Endothelial cell of umbilical vein (primary cell): ENCODE measurements at regions not wholly inside any gene's neighbourhood (a gene's known extent, or its start where the extent isn't known, plus 50 kb on each side); places are given as distances from the start of the nearest gene placed in this dataset.

Experiments used
- BruUV-seq: library from RNA; stranded (reverse); fragments of 400-500 nt; replicated peaks from 2 replicates; lab custom pipeline; 2021; lab: Mats Ljungman, UMichigan
- CTCF ChIA-PET: fragments of 300-600, 350-600 bp; sonication (Branson Sonifier 250); formaldehyde crosslinking; loops from one replicate; lab custom pipeline; 2021; ENCODE audit warnings: antibody characterized with exemption, inconsistent platforms; lab: Charles Lee
- POLR2A ChIA-PET: fragments of 300-600, 350-600 bp; sonication (Branson Sonifier 250); formaldehyde crosslinking; loops from one replicate; lab custom pipeline; 2021; ENCODE audit warnings: antibody characterized with exemption, inconsistent platforms; lab: Charles Lee
- DNase-seq: peaks from one replicate; pipeline ENCODE4 v3.0.0-alpha.2; 2011; ENCODE audit warnings: low read depth, low spot score
- FAIRE-seq: peaks from 2 replicates; lab custom pipeline; 2011; peaks lifted over from hg19 to GRCh38; lab: Jason Lieb, UNC
- H2AFZ ChIP-seq: 2 replicates; pipeline ENCODE4 v1.6.0; 2012; ENCODE audit warnings: low read depth, low read length, control low read depth, inconsistent platforms
- H3K27ac ChIP-seq: 2 replicates; pipeline ENCODE4 v1.5.1; 2011; ENCODE audit warnings: low read depth, mild to moderate bottlenecking, control low read depth, low read length, moderate library complexity; ENCODE audit not compliant: insufficient read depth
- H3K27me3 ChIP-seq, 2 experiments: 2 replicates each; pipeline versions ENCODE4 v1.6.0 to v1.6.1; 2011; ENCODE audit warnings: low read length in 2 of 2, mixed read lengths in 1 of 2; ENCODE audit not compliant: control insufficient read depth in 2 of 2, insufficient read depth in 2 of 2
- H3K36me3 ChIP-seq, 2 experiments: 2 replicates in 1 of 2; 3 replicates in 1 of 2; pipeline ENCODE4 v1.5.1; 2011; ENCODE audit warnings: low read length in 2 of 2, mild to moderate bottlenecking in 1 of 2, moderate library complexity in 1 of 2; ENCODE audit not compliant: control insufficient read depth in 2 of 2, insufficient read depth in 2 of 2; ENCODE audit errors: extremely low read depth in 1 of 2
- H3K4me1 ChIP-seq: 3 replicates; pipeline ENCODE4 v1.5.1; 2011; ENCODE audit warnings: mild to moderate bottlenecking, low read length; ENCODE audit not compliant: control insufficient read depth, insufficient read depth; ENCODE audit errors: extremely low read depth
- H3K4me2 ChIP-seq: 2 replicates; pipeline ENCODE4 v1.6.1; 2011; ENCODE audit warnings: low read length, control low read depth, mixed read lengths; ENCODE audit not compliant: insufficient read depth
- H3K4me3 ChIP-seq, 3 experiments: fragments of 200-600 bp in 1 of 3; sonication (generic), shearing (Covaris generic) in 1 of 3; replicated peaks in 1 of 3; 2 replicates each; pipeline ENCODE4 v1.5.1; 2011 to 2016; ENCODE audit warnings: control low read depth in 3 of 3, low read length in 3 of 3, mild to moderate bottlenecking in 2 of 3, inconsistent platforms in 1 of 3, low read depth in 1 of 3, moderate library complexity in 1 of 3; ENCODE audit not compliant: insufficient read depth in 1 of 3
- H3K79me2 ChIP-seq: 2 replicates; pipeline ENCODE4 v1.6.0; 2012; ENCODE audit warnings: low read length, inconsistent platforms; ENCODE audit not compliant: control insufficient read depth, insufficient read depth
- H3K9ac ChIP-seq: replicated peaks from 2 replicates; pipeline ENCODE3; 2011; ENCODE audit warnings: low read length, control low read depth; ENCODE audit not compliant: insufficient read depth; ENCODE audit errors: extremely low read depth
- H3K9me1 ChIP-seq: replicated peaks from 3 replicates; pipeline ENCODE4 v1.6.0; 2011; ENCODE audit warnings: mild to moderate bottlenecking, low read length; ENCODE audit not compliant: control insufficient read depth, insufficient read depth; ENCODE audit errors: extremely low read depth
- H3K9me3 ChIP-seq: replicated peaks from 2 replicates; pipeline ENCODE4 v1.5.1; 2012; ENCODE audit warnings: low read length, inconsistent platforms; ENCODE audit not compliant: control insufficient read depth, insufficient read depth
- H4K20me1 ChIP-seq: replicated peaks from 2 replicates; pipeline ENCODE3; 2011; ENCODE audit warnings: mild to moderate bottlenecking, low read length; ENCODE audit not compliant: control insufficient read depth, insufficient read depth; ENCODE audit errors: extremely low read depth
- EZH2 ChIP-seq: IDR thresholded peaks from 2 replicates; pipeline ENCODE4 v1.6.1; 2012; ENCODE audit warnings: borderline replicate concordance, low read depth, mild to moderate bottlenecking, moderate library complexity, low read length, inconsistent platforms; ENCODE audit not compliant: severe bottlenecking
- FOS ChIP-seq: IDR thresholded peaks from 2 replicates; pipeline ENCODE4 v1.6.1; 2011; ENCODE audit warnings: mild to moderate bottlenecking, low read length, moderate library complexity, borderline replicate concordance; ENCODE audit not compliant: insufficient read depth
- GATA2 ChIP-seq: IDR thresholded peaks from 2 replicates; pipeline ENCODE4 v1.7.0; 2011; ENCODE audit warnings: low read depth, mild to moderate bottlenecking, moderate library complexity, mixed read lengths, low read length; ENCODE audit not compliant: insufficient read length, insufficient read depth
- JUN ChIP-seq: IDR thresholded peaks from 2 replicates; pipeline ENCODE4 v1.6.1; 2011; ENCODE audit warnings: borderline replicate concordance, low read depth; ENCODE audit not compliant: insufficient read length, insufficient read depth
- MAX ChIP-seq: IDR thresholded peaks from 2 replicates; pipeline ENCODE4 v1.6.1; 2011; ENCODE audit not compliant: insufficient read depth, insufficient read length
- MYC ChIP-seq: IDR thresholded peaks from one replicate; pipeline ENCODE4 v1.6.1; 2011; ENCODE audit warnings: mild to moderate bottlenecking, low read depth, low read length
- POLR2A ChIP-seq: IDR thresholded peaks from 2 replicates; pipeline ENCODE4 v1.6.1; 2012; ENCODE audit warnings: low read depth, mild to moderate bottlenecking, control low read depth, low read length
- POLR2AphosphoS5 ChIP-seq: IDR thresholded peaks from 2 replicates; pipeline ENCODE4 v1.6.1; 2012; ENCODE audit warnings: low read depth, mild to moderate bottlenecking, control low read depth, low read length, moderate library complexity; ENCODE audit not compliant: insufficient read depth
- dilution Hi-C: fragments of 300-500 bp; cut with MboI; formaldehyde crosslinking; loops from one replicate; pipeline ENCODE4 v1.15.0; 2019; ENCODE audit warnings: low sequenced_read_pairs; ENCODE audit not compliant: extremely low pct_ligation_motif_present
- intact Hi-C: fragments of 100-400 bp; cut with micrococcal nuclease; formaldehyde crosslinking; loops from one replicate; pipeline ENCODE4 v1.10.0; 2022
- TF ChIP-seq, protein P1 (sequence below), 2 donors: IDR thresholded peaks; 1 replicate in 1 of 2; 2 replicates in 1 of 2; pipeline ENCODE4 v1.5.1; 2011; ENCODE audit warnings: low read length in 2 of 2, mild to moderate bottlenecking in 2 of 2, moderate library complexity in 2 of 2, control low read depth in 1 of 2, inconsistent platforms in 1 of 2, low read depth in 1 of 2; ENCODE audit not compliant: insufficient read depth in 1 of 2; ENCODE audit errors: extremely low read depth in 1 of 2

GRCh38 chr6:82761674-82762345 lies 303.8 kb downstream of the UBE3D start:
- H3K9ac ChIP-seq, result no peak overlapping the region
- CTCF ChIA-PET, result interaction anchor here (0.7 kb wide), 1 partner anchor 61 kb away, joined by 3 read pairs; no protein-coding TSS in a partner anchor
- DNase-seq (no peak), FAIRE-seq (no peak)
- POLR2A ChIA-PET, result no interaction called here
- H3K79me2 ChIP-seq, result no peaks in the 10 kb centered on the region
- no peak overlapping the region for H3K4me2 ChIP-seq
- intact Hi-C loops, result no loop called here
- H4K20me1 ChIP-seq, result no peaks in the 10 kb centered on the region
- H3K27ac ChIP-seq, result no peak overlapping the region
- no peak overlapping the region for H2AFZ ChIP-seq
- H3K36me3 ChIP-seq, result no peaks in the 10 kb centered on the region
- H3K27me3 ChIP-seq, result no peaks in the 10 kb centered on the region
- TF ChIP-seq EZH2, result no peak
- TF ChIP-seq, protein P1, sequence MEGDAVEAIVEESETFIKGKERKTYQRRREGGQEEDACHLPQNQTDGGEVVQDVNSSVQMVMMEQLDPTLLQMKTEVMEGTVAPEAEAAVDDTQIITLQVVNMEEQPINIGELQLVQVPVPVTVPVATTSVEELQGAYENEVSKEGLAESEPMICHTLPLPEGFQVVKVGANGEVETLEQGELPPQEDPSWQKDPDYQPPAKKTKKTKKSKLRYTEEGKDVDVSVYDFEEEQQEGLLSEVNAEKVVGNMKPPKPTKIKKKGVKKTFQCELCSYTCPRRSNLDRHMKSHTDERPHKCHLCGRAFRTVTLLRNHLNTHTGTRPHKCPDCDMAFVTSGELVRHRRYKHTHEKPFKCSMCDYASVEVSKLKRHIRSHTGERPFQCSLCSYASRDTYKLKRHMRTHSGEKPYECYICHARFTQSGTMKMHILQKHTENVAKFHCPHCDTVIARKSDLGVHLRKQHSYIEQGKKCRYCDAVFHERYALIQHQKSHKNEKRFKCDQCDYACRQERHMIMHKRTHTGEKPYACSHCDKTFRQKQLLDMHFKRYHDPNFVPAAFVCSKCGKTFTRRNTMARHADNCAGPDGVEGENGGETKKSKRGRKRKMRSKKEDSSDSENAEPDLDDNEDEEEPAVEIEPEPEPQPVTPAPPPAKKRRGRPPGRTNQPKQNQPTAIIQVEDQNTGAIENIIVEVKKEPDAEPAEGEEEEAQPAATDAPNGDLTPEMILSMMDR (IDR thresholded peaks at IDR 0.05; ENCODE audit: extremely low read depth in 1 of 2, insufficient read depth in 1 of 2, low read depth in 1 of 2, low read length in 2 of 2), result no peak
- no peak for TF ChIP-seq POLR2AphosphoS5
- BruUV-seq, result no TSS peak
- no peaks in the 10 kb centered on the region for H3K4me1 ChIP-seq
- dilution Hi-C loops, result no loop called here
- H3K9me3 ChIP-seq, result no peaks in the 10 kb centered on the region
- H3K4me3 ChIP-seq, result no peak overlapping the region
- no peaks in the 10 kb centered on the region for H3K9me1 ChIP-seq

DNA sequence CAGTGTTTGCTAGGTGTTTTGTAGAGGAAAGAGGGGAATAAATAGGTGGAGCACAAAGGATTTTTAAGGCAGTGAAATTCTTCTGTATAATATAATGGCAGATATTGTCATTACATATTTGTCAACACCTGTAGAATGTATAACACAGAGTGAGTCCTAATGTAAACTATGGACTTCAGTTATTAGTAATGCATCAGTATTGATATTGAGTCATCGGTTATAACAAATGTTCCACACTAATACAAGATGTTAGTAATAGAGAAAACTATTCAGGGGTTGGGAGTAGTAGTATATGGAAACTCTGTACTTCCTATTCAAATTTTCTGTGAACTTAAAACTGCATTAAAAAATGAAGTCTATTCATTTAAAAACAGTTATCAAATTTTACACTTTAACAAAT lies 299.2 kb downstream of the UBE3D start:
- H3K4me2 ChIP-seq, result no peak overlapping the region
- POLR2A ChIA-PET, result no interaction called here
- no peaks in the 10 kb centered on the region for H3K36me3 ChIP-seq
- H3K9me1 ChIP-seq, result no peaks in the 10 kb centered on the region
- no peak overlapping the region for H3K9ac ChIP-seq
- H3K27ac ChIP-seq, result no peak overlapping the region
- FAIRE-seq, result no peak
- dilution Hi-C loops, result no loop called here
- BruUV-seq, result no TSS peak
- CTCF ChIA-PET, result no interaction called here
- no peak for DNase-seq
- no peaks in the 10 kb centered on the region for H3K4me1 ChIP-seq
- H3K9me3 ChIP-seq, result no peaks in the 10 kb centered on the region
- intact Hi-C loops, result no loop called here
- no peaks in the 10 kb centered on the region for H3K27me3 ChIP-seq
- H3K79me2 ChIP-seq, result no peaks in the 10 kb centered on the region
- H4K20me1 ChIP-seq, result no peaks in the 10 kb centered on the region
- no peak overlapping the region for H2AFZ ChIP-seq
- TF ChIP-seq MAX (no peak), POLR2A (no peak), JUN (no peak), POLR2AphosphoS5 (no peak), EZH2 (no peak), FOS (no peak), GATA2 (no peak), MYC (no peak)
- TF ChIP-seq, protein P1 (IDR thresholded peaks at IDR 0.05; ENCODE audit: extremely low read depth in 1 of 2, insufficient read depth in 1 of 2, low read depth in 1 of 2, low read length in 2 of 2), result no peak
- no peak overlapping the region for H3K4me3 ChIP-seq
